Posterior vena cava (tissue), 2 donors: ENCODE measurements at regions not wholly inside any gene's neighbourhood (a gene's known extent, or its start where the extent isn't known, plus 50 kb on each side); places are given as distances from the start of the nearest gene placed in this dataset.

Experiments used
- DNase-seq: peaks from one replicate; pipeline ENCODE4 v3.0.0-alpha.2; 2020; ENCODE audit warnings: low spot score
- intact Hi-C, 2 donors: fragments of 100-400 bp; cut with DNase I; formaldehyde crosslinking; loops; one replicate each; pipeline versions ENCODE4 v1.14.1 to v1.14.2; 2022 to 2023
- donor health status: DM: yes; HTN: yes; CAD: no.
- donor health status: DM: yes; HTN: yes; CAD: no.

- no peak for DNase-seq
- intact Hi-C loops: loop anchor here in 1 of 2 donors (10.0 kb wide), 1 partner anchor 704 kb away; no protein-coding TSS in a partner anchor
These were observed 83.8 kb upstream of the PLEKHG7 start for GRCh38 chr12:92619026-92619425.

- intact Hi-C loops: loop anchor here in 1 of 2 donors (10.0 kb wide), 1 partner anchor 701 kb away; no protein-coding TSS in a partner anchor
- no peak for DNase-seq
These were observed 87.1 kb upstream of the PLEKHG7 start for GRCh38 chr12:92615703-92616102.

- intact Hi-C loops: loop anchor here in 1 of 2 donors (10.0 kb wide), 1 partner anchor 700 kb away; no protein-coding TSS in a partner anchor
- no peak for DNase-seq
These were observed 87.7 kb upstream of the PLEKHG7 start for GRCh38 chr12:92615086-92615485.

GRCh38 chr12:92614502-92614901 is 88.3 kb upstream of the PLEKHG7 start:
- DNase-seq: no peak
- intact Hi-C loops: loop anchor here in 1 of 2 donors (10.0 kb wide), 1 partner anchor 700 kb away; no protein-coding TSS in a partner anchor

GRCh38 chr12:92614001-92614400 is 88.8 kb upstream of the PLEKHG7 start:
- no peak for DNase-seq
- intact Hi-C loops: loop anchor here in 1 of 2 donors (10.0 kb wide), 1 partner anchor 699 kb away; no protein-coding TSS in a partner anchor

GRCh38 chr12:92612611-92613010 is 90.2 kb upstream of the PLEKHG7 start:
- intact Hi-C loops: loop anchor here in 1 of 2 donors (10.0 kb wide), 1 partner anchor 698 kb away; no protein-coding TSS in a partner anchor
- DNase-seq: no peak

GRCh38 chr12:92608151-92609091 is 94.4 kb upstream of the PLEKHG7 start:
- intact Hi-C loops: no loop called here
- no peak for DNase-seq

GRCh38 chr12:92606956-92607355 is 95.8 kb upstream of the PLEKHG7 start:
- intact Hi-C loops: no loop called here
- DNase-seq: no peak

GRCh38 chr12:92605621-92606170 is 97.1 kb upstream of the PLEKHG7 start:
- no peak for DNase-seq
- intact Hi-C loops: no loop called here

GRCh38 chr12:92604786-92605185 is 98.0 kb upstream of the PLEKHG7 start:
- intact Hi-C loops: no loop called here

GRCh38 chr12:92603741-92604432 is 98.9 kb upstream of the PLEKHG7 start:
- intact Hi-C loops: no loop called here
- DNase-seq: no peak

More at GRCh38 chr12:92604786-92605185, 98.0 kb upstream of the PLEKHG7 start:
- no peak for DNase-seq

GRCh38 chr12:92602930-92603623 is 99.7 kb upstream of the PLEKHG7 start:
- intact Hi-C loops: no loop called here
- no peak for DNase-seq

GRCh38 chr12:92602476-92602875 is 100.3 kb upstream of the PLEKHG7 start:
- DNase-seq: no peak
- intact Hi-C loops: no loop called here

- no peak for DNase-seq
- intact Hi-C loops: no loop called here
These were observed 101.1 kb upstream of the PLEKHG7 start for GRCh38 chr12:92601680-92602079.

GRCh38 chr12:92601176-92601575 is 101.6 kb upstream of the PLEKHG7 start:
- intact Hi-C loops: no loop called here
- no peak for DNase-seq

- intact Hi-C loops: no loop called here
These were observed 102.7 kb upstream of the PLEKHG7 start for GRCh38 chr12:92600052-92600451.

GRCh38 chr12:92597997-92598396 is 104.8 kb upstream of the PLEKHG7 start:
- intact Hi-C loops: no loop called here
- DNase-seq: no peak

More at GRCh38 chr12:92600052-92600451, 102.7 kb upstream of the PLEKHG7 start:
- DNase-seq: no peak

GRCh38 chr12:92597118-92597517 is 105.7 kb upstream of the PLEKHG7 start:
- intact Hi-C loops: no loop called here
- no peak for DNase-seq

GRCh38 chr12:92596383-92596782 is 106.4 kb upstream of the PLEKHG7 start:
- intact Hi-C loops: no loop called here
- no peak for DNase-seq
